WTC11 (cell line): ENCODE measurements at regions not wholly inside any gene's neighbourhood (a gene's known extent, or its start where the extent isn't known, plus 50 kb on each side); places are given as distances from the start of the nearest gene placed in this dataset.
A peak's percentile ranks its signal among the peaks of the same experiment; 100 is the strongest.

Experiments
- ATAC-seq: fragments of 200-7000 bp; cut with Tn5 transposase; 2 replicates; pipeline ENCODE4 v1.10.0; 2021; ENCODE audit warnings: mild to moderate bottlenecking, moderate library complexity
- CTCF ChIA-PET: fragments of 300-600 bp; sonication (Branson Sonifier 250); formaldehyde crosslinking; loops from one replicate; lab custom pipeline; 2021; ENCODE audit warnings: antibody characterized with exemption; lab: Charles Lee
- POLR2A ChIA-PET: fragments of 350-600 bp; sonication (Branson Sonifier 250); formaldehyde crosslinking; loops from one replicate; lab custom pipeline; 2021; ENCODE audit warnings: antibody characterized with exemption; lab: Charles Lee
- DNase-seq: peaks from one replicate; pipeline ENCODE4 v3.0.0; 2021; ENCODE audit warnings: low spot score
- H3K27ac Mint-ChIP-seq: 2 replicates; pipeline ENCODE4 v1.8.0; 2021; ENCODE audit warnings: mixed read lengths
- H3K27me3 Mint-ChIP-seq: 2 replicates; pipeline ENCODE4 v1.8.0; 2021; ENCODE audit warnings: low read depth, mild to moderate bottlenecking, moderate library complexity, mixed read lengths
- H3K36me3 Mint-ChIP-seq: 2 replicates; pipeline ENCODE4 v1.8.0; 2021; ENCODE audit warnings: mixed read lengths
- H3K4me1 Mint-ChIP-seq: 2 replicates; pipeline ENCODE4 v1.8.0; 2022; ENCODE audit warnings: mixed read lengths
- H3K4me3 Mint-ChIP-seq: 2 replicates; pipeline ENCODE4 v1.8.0; 2021; ENCODE audit warnings: mild to moderate bottlenecking, moderate library complexity, mixed read lengths
- H3K9me3 Mint-ChIP-seq: 2 replicates; pipeline ENCODE4 v1.8.0; 2021; ENCODE audit warnings: mixed read lengths
- IRF2 ChIP-seq: sonication (generic); formaldehyde crosslinking; IDR thresholded peaks from 2 replicates; pipeline ENCODE4 v1.8.0; 2022; ENCODE audit warnings: low read depth, missing genetic modification reagents, borderline replicate concordance
- NFE2L1 ChIP-seq: sonication (generic); formaldehyde crosslinking; IDR thresholded peaks from 2 replicates; pipeline ENCODE4 v1.8.1; 2023; ENCODE audit warnings: missing genetic modification reagents
- SMAD3 ChIP-seq: sonication (generic); formaldehyde crosslinking; IDR thresholded peaks from 2 replicates; pipeline ENCODE4 v1.8.0; 2022; ENCODE audit warnings: missing genetic modification reagents, mild to moderate bottlenecking, borderline replicate concordance
- SP1 ChIP-seq: sonication (generic); formaldehyde crosslinking; conservative IDR thresholded peaks from 2 replicates; pipeline ENCODE4 v1.8.1; 2022; ENCODE audit warnings: missing genetic modification reagents
- ZNF138 ChIP-seq: sonication (generic); formaldehyde crosslinking; conservative IDR thresholded peaks from 2 replicates; pipeline ENCODE4 v1.8.1; 2022; ENCODE audit warnings: mild to moderate bottlenecking, moderate library complexity, missing genetic modification reagents
- ZNF317 ChIP-seq: sonication (generic); formaldehyde crosslinking; IDR thresholded peaks from 2 replicates; pipeline ENCODE4 v1.8.1; 2023; ENCODE audit warnings: low read depth, mild to moderate bottlenecking, moderate library complexity, missing genetic modification reagents, borderline replicate concordance
- ZNF423 ChIP-seq: fragments of 250-450 bp; sonication (Bioruptor Pico); IDR thresholded peaks from 2 replicates; pipeline ENCODE4 v2.1.2; 2022; ENCODE audit warnings: mild to moderate bottlenecking, moderate library complexity
- TF ChIP-seq, protein P1 (sequence below): fragments of 200-600 bp; IDR thresholded peaks from 2 replicates; pipeline ENCODE4 v1.8.0; 2022; ENCODE audit warnings: antibody characterized with exemption
- TF ChIP-seq, protein P2 (sequence below): fragments of 250-450 bp; sonication (Bioruptor Pico); IDR thresholded peaks from 2 replicates; pipeline ENCODE4 v1.9.0; 2021; ENCODE audit warnings: mild to moderate bottlenecking, borderline replicate concordance
- TF ChIP-seq, protein P3 (sequence below): sonication (generic); formaldehyde crosslinking; IDR thresholded peaks from 2 replicates; pipeline ENCODE4 v1.8.0; 2022; ENCODE audit warnings: missing genetic modification reagents
- TF ChIP-seq, protein P4 (sequence below): fragments of 250-450 bp; sonication (Bioruptor Pico); IDR thresholded peaks from 2 replicates; pipeline ENCODE4 v1.9.0; 2021; ENCODE audit warnings: mild to moderate bottlenecking
- TF ChIP-seq, protein P5 (sequence below): sonication (generic); formaldehyde crosslinking; IDR thresholded peaks from 2 replicates; pipeline ENCODE4 v1.8.1; 2023; ENCODE audit warnings: mild to moderate bottlenecking, missing genetic modification reagents, borderline replicate concordance
- TF ChIP-seq, protein P6 (sequence below): sonication (generic); formaldehyde crosslinking; IDR thresholded peaks from 2 replicates; pipeline ENCODE4 v1.8.1; 2023; ENCODE audit warnings: mild to moderate bottlenecking, moderate library complexity, missing genetic modification reagents
- TF ChIP-seq, protein P7 (sequence below): sonication (generic); formaldehyde crosslinking; IDR thresholded peaks from 2 replicates; pipeline ENCODE4 v1.8.1; 2023; ENCODE audit warnings: mild to moderate bottlenecking, missing genetic modification reagents

DNA sequence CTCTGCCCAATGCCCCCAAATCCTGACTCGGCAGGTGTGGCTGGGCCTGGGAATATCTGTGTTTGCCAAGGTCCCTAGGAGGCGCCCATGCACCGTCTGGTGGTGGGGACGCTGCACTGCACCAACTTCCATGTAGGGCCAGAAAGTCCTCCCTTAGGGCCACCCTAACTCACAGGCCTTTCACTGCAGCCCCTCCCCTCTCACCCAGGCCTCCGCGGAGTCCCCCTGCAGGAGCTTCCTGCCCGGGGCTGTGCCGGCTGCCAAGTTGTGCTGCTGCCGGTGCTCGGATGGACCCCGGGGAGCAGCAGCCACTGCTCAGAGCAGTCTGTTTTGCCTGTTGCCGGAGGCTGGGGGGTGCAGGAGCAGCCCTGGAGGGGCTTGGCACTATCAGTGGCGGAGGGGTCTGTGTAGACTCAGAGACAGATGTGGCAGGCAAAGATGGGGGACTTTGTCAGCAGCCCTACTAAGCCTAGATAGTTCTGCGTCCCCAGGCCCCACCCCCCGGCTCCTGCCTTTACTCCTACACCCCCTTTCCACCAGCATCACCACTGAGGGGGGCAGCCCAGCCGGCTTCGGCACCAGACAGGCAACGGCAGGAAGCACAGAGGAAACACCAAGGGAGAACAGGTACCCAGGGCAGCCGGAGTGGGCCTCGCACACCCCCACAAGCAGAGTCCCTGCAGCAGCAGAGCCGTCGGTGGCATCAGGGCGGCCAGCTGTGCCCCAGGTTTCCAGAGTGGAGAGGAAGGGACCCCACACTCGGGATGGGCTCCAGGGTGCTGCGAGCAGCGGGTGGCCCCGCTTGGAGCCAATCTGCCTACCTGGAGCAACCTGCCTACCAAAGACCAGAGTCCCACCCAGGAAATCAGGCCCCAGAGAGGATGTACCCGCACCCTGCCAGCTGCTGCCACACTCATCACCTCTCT, 124.3 kb downstream of the TRIM29 start:
- Mint-ChIP-seq H3K9me3 (no peaks in the 10 kb centered on the region), H3K4me3 (0 out of 2 replicates have a peak overlapping the region, but pooled peaks have one; percentile 14), H3K27me3 (peaks cover 22% of the 10 kb centered on the region), H3K27ac (no peak overlapping the region), H3K36me3 (no peaks in the 10 kb centered on the region), H3K4me1 (peaks cover 52% of the 10 kb centered on the region)
- ATAC-seq, result peak; percentile 98
- DNase-seq, result peak; percentile 87
- ChIA-PET POLR2A (no interaction called here), CTCF (interaction anchor here (0.6 to 5.5 kb wide), 48 partner anchors 8 to 652 kb away, joined by 3 to 65 read pairs (median 4); partner anchors contain the start of gene NECTIN1)
- TF ChIP-seq, protein P1, sequence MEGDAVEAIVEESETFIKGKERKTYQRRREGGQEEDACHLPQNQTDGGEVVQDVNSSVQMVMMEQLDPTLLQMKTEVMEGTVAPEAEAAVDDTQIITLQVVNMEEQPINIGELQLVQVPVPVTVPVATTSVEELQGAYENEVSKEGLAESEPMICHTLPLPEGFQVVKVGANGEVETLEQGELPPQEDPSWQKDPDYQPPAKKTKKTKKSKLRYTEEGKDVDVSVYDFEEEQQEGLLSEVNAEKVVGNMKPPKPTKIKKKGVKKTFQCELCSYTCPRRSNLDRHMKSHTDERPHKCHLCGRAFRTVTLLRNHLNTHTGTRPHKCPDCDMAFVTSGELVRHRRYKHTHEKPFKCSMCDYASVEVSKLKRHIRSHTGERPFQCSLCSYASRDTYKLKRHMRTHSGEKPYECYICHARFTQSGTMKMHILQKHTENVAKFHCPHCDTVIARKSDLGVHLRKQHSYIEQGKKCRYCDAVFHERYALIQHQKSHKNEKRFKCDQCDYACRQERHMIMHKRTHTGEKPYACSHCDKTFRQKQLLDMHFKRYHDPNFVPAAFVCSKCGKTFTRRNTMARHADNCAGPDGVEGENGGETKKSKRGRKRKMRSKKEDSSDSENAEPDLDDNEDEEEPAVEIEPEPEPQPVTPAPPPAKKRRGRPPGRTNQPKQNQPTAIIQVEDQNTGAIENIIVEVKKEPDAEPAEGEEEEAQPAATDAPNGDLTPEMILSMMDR, result peak; percentile 68
- TF ChIP-seq, protein P2, sequence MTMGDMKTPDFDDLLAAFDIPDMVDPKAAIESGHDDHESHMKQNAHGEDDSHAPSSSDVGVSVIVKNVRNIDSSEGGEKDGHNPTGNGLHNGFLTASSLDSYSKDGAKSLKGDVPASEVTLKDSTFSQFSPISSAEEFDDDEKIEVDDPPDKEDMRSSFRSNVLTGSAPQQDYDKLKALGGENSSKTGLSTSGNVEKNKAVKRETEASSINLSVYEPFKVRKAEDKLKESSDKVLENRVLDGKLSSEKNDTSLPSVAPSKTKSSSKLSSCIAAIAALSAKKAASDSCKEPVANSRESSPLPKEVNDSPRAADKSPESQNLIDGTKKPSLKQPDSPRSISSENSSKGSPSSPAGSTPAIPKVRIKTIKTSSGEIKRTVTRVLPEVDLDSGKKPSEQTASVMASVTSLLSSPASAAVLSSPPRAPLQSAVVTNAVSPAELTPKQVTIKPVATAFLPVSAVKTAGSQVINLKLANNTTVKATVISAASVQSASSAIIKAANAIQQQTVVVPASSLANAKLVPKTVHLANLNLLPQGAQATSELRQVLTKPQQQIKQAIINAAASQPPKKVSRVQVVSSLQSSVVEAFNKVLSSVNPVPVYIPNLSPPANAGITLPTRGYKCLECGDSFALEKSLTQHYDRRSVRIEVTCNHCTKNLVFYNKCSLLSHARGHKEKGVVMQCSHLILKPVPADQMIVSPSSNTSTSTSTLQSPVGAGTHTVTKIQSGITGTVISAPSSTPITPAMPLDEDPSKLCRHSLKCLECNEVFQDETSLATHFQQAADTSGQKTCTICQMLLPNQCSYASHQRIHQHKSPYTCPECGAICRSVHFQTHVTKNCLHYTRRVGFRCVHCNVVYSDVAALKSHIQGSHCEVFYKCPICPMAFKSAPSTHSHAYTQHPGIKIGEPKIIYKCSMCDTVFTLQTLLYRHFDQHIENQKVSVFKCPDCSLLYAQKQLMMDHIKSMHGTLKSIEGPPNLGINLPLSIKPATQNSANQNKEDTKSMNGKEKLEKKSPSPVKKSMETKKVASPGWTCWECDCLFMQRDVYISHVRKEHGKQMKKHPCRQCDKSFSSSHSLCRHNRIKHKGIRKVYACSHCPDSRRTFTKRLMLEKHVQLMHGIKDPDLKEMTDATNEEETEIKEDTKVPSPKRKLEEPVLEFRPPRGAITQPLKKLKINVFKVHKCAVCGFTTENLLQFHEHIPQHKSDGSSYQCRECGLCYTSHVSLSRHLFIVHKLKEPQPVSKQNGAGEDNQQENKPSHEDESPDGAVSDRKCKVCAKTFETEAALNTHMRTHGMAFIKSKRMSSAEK (CRISPR knock-in tag), result no peak
- TF ChIP-seq, protein P3, sequence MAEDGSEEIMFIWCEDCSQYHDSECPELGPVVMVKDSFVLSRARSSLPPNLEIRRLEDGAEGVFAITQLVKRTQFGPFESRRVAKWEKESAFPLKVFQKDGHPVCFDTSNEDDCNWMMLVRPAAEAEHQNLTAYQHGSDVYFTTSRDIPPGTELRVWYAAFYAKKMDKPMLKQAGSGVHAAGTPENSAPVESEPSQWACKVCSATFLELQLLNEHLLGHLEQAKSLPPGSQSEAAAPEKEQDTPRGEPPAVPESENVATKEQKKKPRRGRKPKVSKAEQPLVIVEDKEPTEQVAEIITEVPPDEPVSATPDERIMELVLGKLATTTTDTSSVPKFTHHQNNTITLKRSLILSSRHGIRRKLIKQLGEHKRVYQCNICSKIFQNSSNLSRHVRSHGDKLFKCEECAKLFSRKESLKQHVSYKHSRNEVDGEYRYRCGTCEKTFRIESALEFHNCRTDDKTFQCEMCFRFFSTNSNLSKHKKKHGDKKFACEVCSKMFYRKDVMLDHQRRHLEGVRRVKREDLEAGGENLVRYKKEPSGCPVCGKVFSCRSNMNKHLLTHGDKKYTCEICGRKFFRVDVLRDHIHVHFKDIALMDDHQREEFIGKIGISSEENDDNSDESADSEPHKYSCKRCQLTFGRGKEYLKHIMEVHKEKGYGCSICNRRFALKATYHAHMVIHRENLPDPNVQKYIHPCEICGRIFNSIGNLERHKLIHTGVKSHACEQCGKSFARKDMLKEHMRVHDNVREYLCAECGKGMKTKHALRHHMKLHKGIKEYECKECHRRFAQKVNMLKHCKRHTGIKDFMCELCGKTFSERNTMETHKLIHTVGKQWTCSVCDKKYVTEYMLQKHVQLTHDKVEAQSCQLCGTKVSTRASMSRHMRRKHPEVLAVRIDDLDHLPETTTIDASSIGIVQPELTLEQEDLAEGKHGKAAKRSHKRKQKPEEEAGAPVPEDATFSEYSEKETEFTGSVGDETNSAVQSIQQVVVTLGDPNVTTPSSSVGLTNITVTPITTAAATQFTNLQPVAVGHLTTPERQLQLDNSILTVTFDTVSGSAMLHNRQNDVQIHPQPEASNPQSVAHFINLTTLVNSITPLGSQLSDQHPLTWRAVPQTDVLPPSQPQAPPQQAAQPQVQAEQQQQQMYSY (CRISPR knock-in tag), result no peak
- TF ChIP-seq, protein P4, sequence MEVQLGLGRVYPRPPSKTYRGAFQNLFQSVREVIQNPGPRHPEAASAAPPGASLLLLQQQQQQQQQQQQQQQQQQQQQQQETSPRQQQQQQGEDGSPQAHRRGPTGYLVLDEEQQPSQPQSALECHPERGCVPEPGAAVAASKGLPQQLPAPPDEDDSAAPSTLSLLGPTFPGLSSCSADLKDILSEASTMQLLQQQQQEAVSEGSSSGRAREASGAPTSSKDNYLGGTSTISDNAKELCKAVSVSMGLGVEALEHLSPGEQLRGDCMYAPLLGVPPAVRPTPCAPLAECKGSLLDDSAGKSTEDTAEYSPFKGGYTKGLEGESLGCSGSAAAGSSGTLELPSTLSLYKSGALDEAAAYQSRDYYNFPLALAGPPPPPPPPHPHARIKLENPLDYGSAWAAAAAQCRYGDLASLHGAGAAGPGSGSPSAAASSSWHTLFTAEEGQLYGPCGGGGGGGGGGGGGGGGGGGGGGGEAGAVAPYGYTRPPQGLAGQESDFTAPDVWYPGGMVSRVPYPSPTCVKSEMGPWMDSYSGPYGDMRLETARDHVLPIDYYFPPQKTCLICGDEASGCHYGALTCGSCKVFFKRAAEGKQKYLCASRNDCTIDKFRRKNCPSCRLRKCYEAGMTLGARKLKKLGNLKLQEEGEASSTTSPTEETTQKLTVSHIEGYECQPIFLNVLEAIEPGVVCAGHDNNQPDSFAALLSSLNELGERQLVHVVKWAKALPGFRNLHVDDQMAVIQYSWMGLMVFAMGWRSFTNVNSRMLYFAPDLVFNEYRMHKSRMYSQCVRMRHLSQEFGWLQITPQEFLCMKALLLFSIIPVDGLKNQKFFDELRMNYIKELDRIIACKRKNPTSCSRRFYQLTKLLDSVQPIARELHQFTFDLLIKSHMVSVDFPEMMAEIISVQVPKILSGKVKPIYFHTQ (CRISPR knock-in tag), result no peak
- 0 out of 2 replicates have a peak, but pooled peaks have one; percentile 46 for TF ChIP-seq SP1
- TF ChIP-seq, protein P5, sequence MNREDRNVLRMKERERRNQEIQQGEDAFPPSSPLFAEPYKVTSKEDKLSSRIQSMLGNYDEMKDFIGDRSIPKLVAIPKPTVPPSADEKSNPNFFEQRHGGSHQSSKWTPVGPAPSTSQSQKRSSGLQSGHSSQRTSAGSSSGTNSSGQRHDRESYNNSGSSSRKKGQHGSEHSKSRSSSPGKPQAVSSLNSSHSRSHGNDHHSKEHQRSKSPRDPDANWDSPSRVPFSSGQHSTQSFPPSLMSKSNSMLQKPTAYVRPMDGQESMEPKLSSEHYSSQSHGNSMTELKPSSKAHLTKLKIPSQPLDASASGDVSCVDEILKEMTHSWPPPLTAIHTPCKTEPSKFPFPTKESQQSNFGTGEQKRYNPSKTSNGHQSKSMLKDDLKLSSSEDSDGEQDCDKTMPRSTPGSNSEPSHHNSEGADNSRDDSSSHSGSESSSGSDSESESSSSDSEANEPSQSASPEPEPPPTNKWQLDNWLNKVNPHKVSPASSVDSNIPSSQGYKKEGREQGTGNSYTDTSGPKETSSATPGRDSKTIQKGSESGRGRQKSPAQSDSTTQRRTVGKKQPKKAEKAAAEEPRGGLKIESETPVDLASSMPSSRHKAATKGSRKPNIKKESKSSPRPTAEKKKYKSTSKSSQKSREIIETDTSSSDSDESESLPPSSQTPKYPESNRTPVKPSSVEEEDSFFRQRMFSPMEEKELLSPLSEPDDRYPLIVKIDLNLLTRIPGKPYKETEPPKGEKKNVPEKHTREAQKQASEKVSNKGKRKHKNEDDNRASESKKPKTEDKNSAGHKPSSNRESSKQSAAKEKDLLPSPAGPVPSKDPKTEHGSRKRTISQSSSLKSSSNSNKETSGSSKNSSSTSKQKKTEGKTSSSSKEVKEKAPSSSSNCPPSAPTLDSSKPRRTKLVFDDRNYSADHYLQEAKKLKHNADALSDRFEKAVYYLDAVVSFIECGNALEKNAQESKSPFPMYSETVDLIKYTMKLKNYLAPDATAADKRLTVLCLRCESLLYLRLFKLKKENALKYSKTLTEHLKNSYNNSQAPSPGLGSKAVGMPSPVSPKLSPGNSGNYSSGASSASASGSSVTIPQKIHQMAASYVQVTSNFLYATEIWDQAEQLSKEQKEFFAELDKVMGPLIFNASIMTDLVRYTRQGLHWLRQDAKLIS (CRISPR knock-in tag), result 0 out of 2 replicates have a peak, but pooled peaks have one; percentile 68
- no peak for TF ChIP-seq ZNF138 (CRISPR knock-in tag)
- TF ChIP-seq NFE2L1, result no peak
- TF ChIP-seq ZNF423 (CRISPR knock-in tag), result peak; percentile 79
- TF ChIP-seq, protein P6, sequence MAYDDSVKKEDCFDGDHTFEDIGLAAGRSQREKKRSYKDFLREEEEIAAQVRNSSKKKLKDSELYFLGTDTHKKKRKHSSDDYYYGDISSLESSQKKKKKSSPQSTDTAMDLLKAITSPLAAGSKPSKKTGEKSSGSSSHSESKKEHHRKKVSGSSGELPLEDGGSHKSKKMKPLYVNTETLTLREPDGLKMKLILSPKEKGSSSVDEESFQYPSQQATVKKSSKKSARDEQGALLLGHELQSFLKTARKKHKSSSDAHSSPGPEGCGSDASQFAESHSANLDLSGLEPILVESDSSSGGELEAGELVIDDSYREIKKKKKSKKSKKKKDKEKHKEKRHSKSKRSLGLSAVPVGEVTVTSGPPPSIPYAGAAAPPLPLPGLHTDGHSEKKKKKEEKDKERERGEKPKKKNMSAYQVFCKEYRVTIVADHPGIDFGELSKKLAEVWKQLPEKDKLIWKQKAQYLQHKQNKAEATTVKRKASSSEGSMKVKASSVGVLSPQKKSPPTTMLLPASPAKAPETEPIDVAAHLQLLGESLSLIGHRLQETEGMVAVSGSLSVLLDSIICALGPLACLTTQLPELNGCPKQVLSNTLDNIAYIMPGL (CRISPR knock-in tag), result no peak
- no peak for TF ChIP-seq ZNF317
- no peak for TF ChIP-seq IRF2 (CRISPR knock-in tag)
- TF ChIP-seq, protein P7, sequence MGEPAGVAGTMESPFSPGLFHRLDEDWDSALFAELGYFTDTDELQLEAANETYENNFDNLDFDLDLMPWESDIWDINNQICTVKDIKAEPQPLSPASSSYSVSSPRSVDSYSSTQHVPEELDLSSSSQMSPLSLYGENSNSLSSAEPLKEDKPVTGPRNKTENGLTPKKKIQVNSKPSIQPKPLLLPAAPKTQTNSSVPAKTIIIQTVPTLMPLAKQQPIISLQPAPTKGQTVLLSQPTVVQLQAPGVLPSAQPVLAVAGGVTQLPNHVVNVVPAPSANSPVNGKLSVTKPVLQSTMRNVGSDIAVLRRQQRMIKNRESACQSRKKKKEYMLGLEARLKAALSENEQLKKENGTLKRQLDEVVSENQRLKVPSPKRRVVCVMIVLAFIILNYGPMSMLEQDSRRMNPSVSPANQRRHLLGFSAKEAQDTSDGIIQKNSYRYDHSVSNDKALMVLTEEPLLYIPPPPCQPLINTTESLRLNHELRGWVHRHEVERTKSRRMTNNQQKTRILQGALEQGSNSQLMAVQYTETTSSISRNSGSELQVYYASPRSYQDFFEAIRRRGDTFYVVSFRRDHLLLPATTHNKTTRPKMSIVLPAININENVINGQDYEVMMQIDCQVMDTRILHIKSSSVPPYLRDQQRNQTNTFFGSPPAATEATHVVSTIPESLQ (CRISPR knock-in tag), result no peak
- TF ChIP-seq SMAD3 (CRISPR knock-in tag), result 0 out of 2 replicates have a peak, but pooled peaks have one; percentile 15
